PC-3 (cell line): ENCODE measurements at regions not wholly inside any gene's neighbourhood (a gene's known extent, or its start where the extent isn't known, plus 50 kb on each side); places are given as distances from the start of the nearest gene placed in this dataset.

Experiments
- EZH2 ChIP-seq: fragments of 300-600 bp; sonication (generic); IDR thresholded peaks from one replicate; pipeline ENCODE4 v1.6.1; 2017; ENCODE audit warnings: antibody characterized with exemption, mild to moderate bottlenecking, low read length; ENCODE audit not compliant: unreplicated experiment
- TF ChIP-seq, protein P1 (sequence below): fragments of 300-600 bp; sonication (generic); conservative IDR thresholded peaks from 2 replicates; pipeline ENCODE4 v1.5.1; 2017; ENCODE audit warnings: antibody characterized with exemption, low read depth, mild to moderate bottlenecking, low read length

DNA sequence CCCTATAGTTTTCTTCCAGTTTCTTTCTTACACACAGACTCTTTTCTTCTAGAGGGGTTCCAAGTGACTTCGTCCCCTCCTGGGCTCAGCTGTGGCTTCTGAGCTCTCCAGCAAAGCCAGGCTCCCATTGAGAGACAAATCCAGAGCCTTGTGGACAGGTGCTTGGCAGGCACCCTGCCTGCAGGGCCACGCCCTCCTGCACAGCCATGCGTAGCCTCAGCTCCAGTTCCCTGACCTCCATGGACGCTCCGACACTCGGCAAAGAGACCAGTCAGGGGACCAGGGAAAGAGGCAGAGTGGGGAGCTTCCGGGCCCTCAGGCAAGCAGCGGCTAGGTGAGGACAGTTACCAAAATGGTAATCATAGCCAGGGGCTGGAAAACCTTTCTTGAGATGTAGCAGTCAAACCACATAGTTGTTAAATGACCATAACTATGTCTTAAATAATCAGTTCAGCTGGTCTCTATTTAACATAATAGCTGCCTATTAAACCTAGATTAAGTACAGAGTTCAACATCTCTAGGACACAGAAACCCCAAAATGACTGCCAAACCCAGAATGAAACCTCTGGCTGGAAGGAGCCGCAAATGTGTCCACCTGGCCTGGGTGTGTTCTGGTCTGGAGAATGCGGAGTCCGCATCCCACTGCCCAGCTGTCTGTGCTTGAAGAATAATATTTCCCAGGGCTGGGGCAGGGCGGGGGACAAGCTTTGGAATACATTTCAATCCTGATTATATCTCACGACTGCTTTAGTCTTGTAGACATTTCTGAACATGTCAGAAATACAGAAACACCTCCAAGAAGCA lies 69.3 kb upstream of the RGMA start:
- TF ChIP-seq, protein P1, sequence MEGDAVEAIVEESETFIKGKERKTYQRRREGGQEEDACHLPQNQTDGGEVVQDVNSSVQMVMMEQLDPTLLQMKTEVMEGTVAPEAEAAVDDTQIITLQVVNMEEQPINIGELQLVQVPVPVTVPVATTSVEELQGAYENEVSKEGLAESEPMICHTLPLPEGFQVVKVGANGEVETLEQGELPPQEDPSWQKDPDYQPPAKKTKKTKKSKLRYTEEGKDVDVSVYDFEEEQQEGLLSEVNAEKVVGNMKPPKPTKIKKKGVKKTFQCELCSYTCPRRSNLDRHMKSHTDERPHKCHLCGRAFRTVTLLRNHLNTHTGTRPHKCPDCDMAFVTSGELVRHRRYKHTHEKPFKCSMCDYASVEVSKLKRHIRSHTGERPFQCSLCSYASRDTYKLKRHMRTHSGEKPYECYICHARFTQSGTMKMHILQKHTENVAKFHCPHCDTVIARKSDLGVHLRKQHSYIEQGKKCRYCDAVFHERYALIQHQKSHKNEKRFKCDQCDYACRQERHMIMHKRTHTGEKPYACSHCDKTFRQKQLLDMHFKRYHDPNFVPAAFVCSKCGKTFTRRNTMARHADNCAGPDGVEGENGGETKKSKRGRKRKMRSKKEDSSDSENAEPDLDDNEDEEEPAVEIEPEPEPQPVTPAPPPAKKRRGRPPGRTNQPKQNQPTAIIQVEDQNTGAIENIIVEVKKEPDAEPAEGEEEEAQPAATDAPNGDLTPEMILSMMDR, result no peak
- TF ChIP-seq EZH2, result no peak
